ENCODE measurements at regions not wholly inside any gene's neighbourhood (a gene's known extent, or its start where the extent isn't known, plus 50 kb on each side); places are given as distances from the start of the nearest gene placed in this dataset.

DNA sequence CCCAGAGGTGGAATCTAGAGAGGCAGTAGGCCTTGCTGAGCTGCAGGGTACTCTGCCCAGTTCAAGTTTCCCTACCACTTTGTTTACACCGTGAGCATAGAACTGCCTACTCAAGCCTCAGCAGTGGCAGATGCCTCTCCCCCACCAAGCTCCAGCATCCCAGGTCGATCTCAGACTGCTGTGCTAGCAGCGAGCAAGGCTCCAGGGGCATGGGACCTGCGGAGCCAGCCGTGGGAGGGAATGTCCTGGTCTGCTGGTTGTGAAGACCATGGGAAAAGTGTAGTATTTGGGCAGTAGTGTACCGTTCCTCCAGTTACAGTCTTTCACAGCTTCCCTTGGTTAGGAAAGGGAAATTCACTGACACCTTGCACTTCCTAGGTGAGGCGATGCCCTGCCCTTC, 50.6 kb upstream of the FSIP2 start:
- FAIRE-seq, result no peak
- ChIA-PET CTCF (no interaction called here), POLR2A (no interaction called here)

More for the DNA sequence above, 50.6 kb upstream of the FSIP2 start:
- ATAC-seq (no peak), DNase-seq (ENCODE audit: low read depth in 1 of 2, low spot score in 1 of 2) (no peak)
- no peak overlapping the region for H3K27ac ChIP-seq
- H3K4me1 ChIP-seq, result peaks cover 14% of the 10 kb centered on the region; the same call in 2 of the 3 replicates
- no peak overlapping the region for H3K4me3 ChIP-seq
- no peak overlapping the region for H3K4me2 ChIP-seq
- no peak for TF ChIP-seq ESRRA (IDR thresholded peaks at IDR 0.05; ENCODE audit: borderline replicate concordance, low read length)
- TF ChIP-seq ZC3H11A (IDR thresholded peaks at IDR 0.05), result no peak
- 39% methylated on average over 7 of the region's 7 CpGs for WGBS (ENCODE audit: missing lambda C conversion rate)
- no peaks in the 10 kb centered on the region for H3K9me3 ChIP-seq

Small RNA genes lying in the stretch of these regions (small RNA-seq; reads per million reads assigned to genes)
- gene RF00096, result 0 reads per million in 6 experiments

All from A549 (cell line).